OCI-LY1 (cell line): ENCODE measurements at regions not wholly inside any gene's neighbourhood (a gene's known extent, or its start where the extent isn't known, plus 50 kb on each side); places are given as distances from the start of the nearest gene placed in this dataset.

Experiments used
- EZH2 ChIP-seq: fragments of 200-600 bp; sonication (generic), shearing (Covaris generic); IDR thresholded peaks from 2 replicates; pipeline ENCODE4 v1.8.0; 2017; ENCODE audit warnings: borderline replicate concordance, mixed run types, mild to moderate bottlenecking, antibody characterized with exemption, low read length, moderate library complexity, mixed read lengths
- TF ChIP-seq, protein P1 (sequence below): fragments of 200-600 bp; sonication (generic), shearing (Covaris generic); IDR thresholded peaks from 2 replicates; pipeline ENCODE4 v1.5.1; 2017; ENCODE audit warnings: mild to moderate bottlenecking, antibody characterized with exemption, low read length, moderate library complexity, mixed read lengths

DNA sequence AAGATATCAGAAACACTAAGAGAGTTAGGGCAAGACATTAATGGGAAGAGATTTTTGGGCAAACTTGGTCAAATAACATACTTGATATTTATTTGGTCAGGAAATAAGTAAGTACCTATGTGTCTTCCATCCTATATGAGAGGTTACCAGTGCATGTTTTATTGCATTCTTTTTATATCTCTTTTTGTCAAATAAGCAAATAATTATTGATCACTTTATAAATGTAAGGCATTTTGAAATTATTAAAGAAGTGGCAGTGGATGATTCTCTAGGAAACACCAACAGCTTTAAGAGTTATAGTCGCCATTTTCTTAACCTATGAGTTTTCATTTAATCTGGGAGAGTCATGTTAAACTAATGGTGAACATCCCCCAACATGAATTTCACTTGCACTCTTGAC, 453.3 kb downstream of the MEIS1 start:
- TF ChIP-seq, protein P1, sequence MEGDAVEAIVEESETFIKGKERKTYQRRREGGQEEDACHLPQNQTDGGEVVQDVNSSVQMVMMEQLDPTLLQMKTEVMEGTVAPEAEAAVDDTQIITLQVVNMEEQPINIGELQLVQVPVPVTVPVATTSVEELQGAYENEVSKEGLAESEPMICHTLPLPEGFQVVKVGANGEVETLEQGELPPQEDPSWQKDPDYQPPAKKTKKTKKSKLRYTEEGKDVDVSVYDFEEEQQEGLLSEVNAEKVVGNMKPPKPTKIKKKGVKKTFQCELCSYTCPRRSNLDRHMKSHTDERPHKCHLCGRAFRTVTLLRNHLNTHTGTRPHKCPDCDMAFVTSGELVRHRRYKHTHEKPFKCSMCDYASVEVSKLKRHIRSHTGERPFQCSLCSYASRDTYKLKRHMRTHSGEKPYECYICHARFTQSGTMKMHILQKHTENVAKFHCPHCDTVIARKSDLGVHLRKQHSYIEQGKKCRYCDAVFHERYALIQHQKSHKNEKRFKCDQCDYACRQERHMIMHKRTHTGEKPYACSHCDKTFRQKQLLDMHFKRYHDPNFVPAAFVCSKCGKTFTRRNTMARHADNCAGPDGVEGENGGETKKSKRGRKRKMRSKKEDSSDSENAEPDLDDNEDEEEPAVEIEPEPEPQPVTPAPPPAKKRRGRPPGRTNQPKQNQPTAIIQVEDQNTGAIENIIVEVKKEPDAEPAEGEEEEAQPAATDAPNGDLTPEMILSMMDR = no peak
- no peak for TF ChIP-seq EZH2
